Endothelial cell (in vitro differentiated cells): ENCODE measurements at regions not wholly inside any gene's neighbourhood (a gene's known extent, or its start where the extent isn't known, plus 50 kb on each side); places are given as distances from the start of the nearest gene placed in this dataset.

ENCODE experiments used
- DNase-seq: peaks from one replicate; pipeline ENCODE4 v3.0.0; 2021; ENCODE audit warnings: low spot score
- H3K27ac Mint-ChIP-seq: one replicate; pipeline ENCODE4 v1.8.0; 2021; ENCODE audit warnings: mixed read lengths, inconsistent platforms; ENCODE audit not compliant: unreplicated experiment
- H3K27me3 Mint-ChIP-seq: one replicate; pipeline ENCODE4 v1.8.0; 2021; ENCODE audit warnings: mild to moderate bottlenecking, moderate library complexity, mixed read lengths, inconsistent platforms; ENCODE audit not compliant: unreplicated experiment
- H3K36me3 Mint-ChIP-seq: one replicate; pipeline ENCODE4 v1.8.0; 2021; ENCODE audit warnings: mild to moderate bottlenecking, low read depth, mixed read lengths, inconsistent platforms; ENCODE audit not compliant: unreplicated experiment
- H3K4me1 Mint-ChIP-seq: one replicate; pipeline ENCODE4 v1.8.0; 2021; ENCODE audit warnings: mild to moderate bottlenecking, mixed read lengths, inconsistent platforms; ENCODE audit not compliant: unreplicated experiment
- H3K4me3 Mint-ChIP-seq: one replicate; pipeline ENCODE4 v1.8.0; 2021; ENCODE audit warnings: mild to moderate bottlenecking, mixed read lengths, inconsistent platforms; ENCODE audit not compliant: unreplicated experiment
- H3K9me3 Mint-ChIP-seq: one replicate; pipeline ENCODE4 v1.8.0; 2021; ENCODE audit warnings: mixed read lengths, inconsistent platforms; ENCODE audit not compliant: unreplicated experiment
- CTCF ChIP-seq: fragments of 200-600 bp; sonication (generic); IDR thresholded peaks from one replicate; pipeline ENCODE4 v1.5.0; 2021; ENCODE audit warnings: antibody characterized with exemption; ENCODE audit not compliant: unreplicated experiment

GRCh38 chr6:97666889-97667288 lies 383.9 kb upstream of the MMS22L start:
- no peak overlapping the region for H3K27ac Mint-ChIP-seq
- H3K4me3 Mint-ChIP-seq: no peak overlapping the region
- no peak for TF ChIP-seq CTCF
- no peaks in the 10 kb centered on the region for H3K4me1 Mint-ChIP-seq
- no peaks in the 10 kb centered on the region for H3K36me3 Mint-ChIP-seq
- no peaks in the 10 kb centered on the region for H3K9me3 Mint-ChIP-seq
- DNase-seq: no peak
- H3K27me3 Mint-ChIP-seq: no peaks in the 10 kb centered on the region

- H3K9me3 Mint-ChIP-seq: no peaks in the 10 kb centered on the region
- no peaks in the 10 kb centered on the region for H3K27me3 Mint-ChIP-seq
- no peak for TF ChIP-seq CTCF
- H3K4me1 Mint-ChIP-seq: no peaks in the 10 kb centered on the region
- no peak for DNase-seq
- H3K27ac Mint-ChIP-seq: no peak overlapping the region
- H3K36me3 Mint-ChIP-seq: no peaks in the 10 kb centered on the region
- H3K4me3 Mint-ChIP-seq: no peak overlapping the region
Measured at GRCh38 chr6:97668716-97669115, 385.7 kb upstream of the MMS22L start.

- no peak for TF ChIP-seq CTCF
- no peaks in the 10 kb centered on the region for H3K9me3 Mint-ChIP-seq
- H3K27ac Mint-ChIP-seq: no peak overlapping the region
- H3K27me3 Mint-ChIP-seq: no peaks in the 10 kb centered on the region
- no peaks in the 10 kb centered on the region for H3K4me1 Mint-ChIP-seq
- H3K4me3 Mint-ChIP-seq: no peak overlapping the region
- no peaks in the 10 kb centered on the region for H3K36me3 Mint-ChIP-seq
- no peak for DNase-seq
Measured at GRCh38 chr6:97669191-97670031, 386.4 kb upstream of the MMS22L start.

- H3K27me3 Mint-ChIP-seq: no peaks in the 10 kb centered on the region
- no peaks in the 10 kb centered on the region for H3K9me3 Mint-ChIP-seq
- TF ChIP-seq CTCF: no peak
- DNase-seq: no peak
- no peaks in the 10 kb centered on the region for H3K36me3 Mint-ChIP-seq
- H3K27ac Mint-ChIP-seq: no peak overlapping the region
- H3K4me3 Mint-ChIP-seq: no peak overlapping the region
- no peaks in the 10 kb centered on the region for H3K4me1 Mint-ChIP-seq
Measured at GRCh38 chr6:97674802-97675201, 391.8 kb upstream of the MMS22L start.

GRCh38 chr6:97677626-97678025 lies 394.6 kb upstream of the MMS22L start:
- TF ChIP-seq CTCF: no peak
- Mint-ChIP-seq H3K9me3 (no peaks in the 10 kb centered on the region), H3K27me3 (no peaks in the 10 kb centered on the region), H3K27ac (no peak overlapping the region), H3K4me1 (no peaks in the 10 kb centered on the region), H3K36me3 (no peaks in the 10 kb centered on the region), H3K4me3 (no peak overlapping the region)
- DNase-seq: no peak
